Liver (tissue), 8 donors: ENCODE measurements at regions not wholly inside any gene's neighbourhood (a gene's known extent, or its start where the extent isn't known, plus 50 kb on each side); places are given as distances from the start of the nearest gene placed in this dataset.

Experiments used
- DNase-seq: peaks from one replicate; pipeline ENCODE4 v3.0.0-alpha.2; 2017; ENCODE audit warnings: low spot score
- H3K27ac ChIP-seq, 2 donors: one replicate each; pipeline ENCODE4 v1.7.0; 2013; ENCODE audit warnings: inconsistent platforms in 2 of 2, low read length in 2 of 2, control low read depth in 1 of 2, low read depth in 1 of 2, mild to moderate bottlenecking in 1 of 2
- H3K27me3 ChIP-seq, 4 donors: one replicate each; pipeline versions ENCODE4 v1.6.1 to v1.7.0; 2013; ENCODE audit warnings: low read length in 3 of 4, inconsistent platforms in 1 of 4, mild to moderate bottlenecking in 1 of 4, moderate library complexity in 1 of 4; ENCODE audit not compliant: control insufficient read depth in 4 of 4, insufficient read depth in 4 of 4
- H3K36me3 ChIP-seq, 4 donors: one replicate each; pipeline versions ENCODE4 v1.6.1 to v1.7.0; 2013; ENCODE audit warnings: low read length in 3 of 4, mild to moderate bottlenecking in 3 of 4, low read depth in 1 of 4, moderate library complexity in 1 of 4; ENCODE audit not compliant: control insufficient read depth in 4 of 4, insufficient read depth in 3 of 4
- H3K4me1 ChIP-seq, 4 donors: one replicate each; pipeline versions ENCODE4 v1.6.1 to v1.7.0; 2013; ENCODE audit warnings: low read length in 3 of 4, mild to moderate bottlenecking in 3 of 4, moderate library complexity in 1 of 4; ENCODE audit not compliant: control insufficient read depth in 4 of 4, insufficient read depth in 4 of 4
- H3K4me3 ChIP-seq, 3 donors: one replicate each; pipeline versions ENCODE4 v1.6.1 to v1.7.0; 2013; ENCODE audit warnings: low read length in 3 of 3, control low read depth in 1 of 3, low read depth in 1 of 3, mild to moderate bottlenecking in 1 of 3
- H3K9ac ChIP-seq, 2 donors: one replicate each; pipeline ENCODE4 v1.7.0; 2013; ENCODE audit warnings: low read length in 2 of 2, mild to moderate bottlenecking in 2 of 2, moderate library complexity in 2 of 2, control low read depth in 1 of 2, low read depth in 1 of 2
- H3K9me3 ChIP-seq, 4 donors: one replicate each; pipeline versions ENCODE4 v1.6.1 to v1.7.0; 2013; ENCODE audit warnings: low read length in 3 of 4; ENCODE audit not compliant: control insufficient read depth in 4 of 4
- EGR1 ChIP-seq, 2 donors: IDR thresholded peaks; 2 replicates each; pipeline ENCODE4 v1.6.1; 2016 to 2018; ENCODE audit warnings: antibody characterized with exemption in 2 of 2, low read depth in 2 of 2
- FOXA1 ChIP-seq: IDR thresholded peaks from 2 replicates; pipeline ENCODE4 v1.6.1; 2016; ENCODE audit warnings: antibody characterized with exemption
- FOXA2 ChIP-seq: IDR thresholded peaks from 2 replicates; pipeline ENCODE4 v1.6.1; 2016; ENCODE audit warnings: antibody characterized with exemption
- GABPA ChIP-seq, 2 donors: IDR thresholded peaks in 1 of 2; conservative IDR thresholded peaks in 1 of 2; 2 replicates each; pipeline ENCODE4 v1.6.1; 2016; ENCODE audit warnings: antibody characterized with exemption in 2 of 2, mild to moderate bottlenecking in 1 of 2, moderate library complexity in 1 of 2
- HNF4A ChIP-seq, 2 donors: conservative IDR thresholded peaks; 2 replicates each; pipeline ENCODE4 v1.6.1; 2016; ENCODE audit warnings: antibody characterized with exemption in 2 of 2, mild to moderate bottlenecking in 2 of 2
- HNF4G ChIP-seq: IDR thresholded peaks from 2 replicates; pipeline ENCODE4 v1.6.1; 2016; ENCODE audit warnings: antibody characterized with exemption
- JUND ChIP-seq, 2 donors: IDR thresholded peaks; 2 replicates each; pipeline ENCODE4 v1.6.1; 2016; ENCODE audit warnings: antibody characterized with exemption in 2 of 2
- NR2F2 ChIP-seq: IDR thresholded peaks from 2 replicates; pipeline ENCODE4 v1.6.1; 2016; ENCODE audit warnings: antibody characterized with exemption
- RAD21 ChIP-seq, 2 donors: IDR thresholded peaks; 2 replicates each; pipeline ENCODE4 v1.6.1; 2016; ENCODE audit warnings: antibody characterized with exemption in 2 of 2, mild to moderate bottlenecking in 2 of 2
- RXRA ChIP-seq, 2 donors: IDR thresholded peaks; 2 replicates each; pipeline ENCODE4 v1.6.1; 2017 to 2018; ENCODE audit warnings: antibody characterized with exemption in 2 of 2, mild to moderate bottlenecking in 1 of 2
- SP1 ChIP-seq: IDR thresholded peaks from 2 replicates; pipeline ENCODE4 v1.6.1; 2018; ENCODE audit warnings: antibody characterized with exemption, mild to moderate bottlenecking
- TAF1 ChIP-seq: conservative IDR thresholded peaks from 2 replicates; pipeline ENCODE4 v1.6.1; 2016; ENCODE audit warnings: antibody characterized with exemption, mild to moderate bottlenecking
- YY1 ChIP-seq: IDR thresholded peaks from 2 replicates; pipeline ENCODE4 v1.6.1; 2016; ENCODE audit warnings: antibody characterized with exemption, mild to moderate bottlenecking
- WGBS: extraction: QIAGEN DNeasy Blood & Tissue Kit; methylation state at CpG from one replicate; pipeline ENCODE4 v1.1.7; 2013; 5-methylcytosine and 5-hydroxymethylcytosine counted together
- TF ChIP-seq, protein P1 (sequence below): IDR thresholded peaks from 2 replicates; pipeline ENCODE4 v1.6.1; 2016; ENCODE audit warnings: antibody characterized with exemption
- TF ChIP-seq, protein P2 (sequence below): IDR thresholded peaks from 2 replicates; pipeline ENCODE4 v1.6.1; 2016; ENCODE audit warnings: antibody characterized with exemption, mild to moderate bottlenecking
- TF ChIP-seq, protein P3 (sequence below): IDR thresholded peaks from 2 replicates; pipeline ENCODE4 v1.6.1; 2016; ENCODE audit warnings: antibody characterized with exemption
- TF ChIP-seq, protein P4 (sequence below): fragments of 150-350 bp; IDR thresholded peaks from 2 replicates; pipeline ENCODE4 v1.5.1; 2017; ENCODE audit warnings: improper control_type of control experiment, low read depth, low read length; ENCODE audit not compliant: missing input control
- TF ChIP-seq, protein P5 (sequence below): IDR thresholded peaks from 2 replicates; pipeline ENCODE4 v1.6.1; 2016; ENCODE audit warnings: antibody characterized with exemption
- donor health status: healthy.
- donor health status: healthy.
- donor health status: healthy.
- donor health status: healthy.
- donor health status: healthy.

DNA sequence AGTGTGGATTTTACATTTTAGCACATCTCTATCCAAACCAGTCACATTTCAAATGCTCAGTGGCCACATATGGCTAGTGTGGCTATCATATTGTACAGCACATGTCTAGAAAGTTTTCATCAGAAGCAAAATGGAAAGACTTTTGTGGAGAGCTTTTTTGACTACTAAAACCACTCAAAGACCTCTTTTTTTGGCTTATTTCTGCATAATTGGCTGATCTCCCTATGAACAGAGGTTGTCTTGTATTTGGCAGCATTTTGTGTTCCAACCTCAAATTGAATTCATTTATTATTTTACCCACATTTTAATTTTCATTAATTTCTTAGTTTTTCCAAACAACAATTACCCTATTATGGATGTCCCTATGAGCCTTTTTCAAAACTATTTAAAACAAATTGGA lies 395.7 kb downstream of the TLE1 start (continued):
- TF ChIP-seq RAD21 (IDR thresholded peaks at IDR 0.05): no peak

DNA sequence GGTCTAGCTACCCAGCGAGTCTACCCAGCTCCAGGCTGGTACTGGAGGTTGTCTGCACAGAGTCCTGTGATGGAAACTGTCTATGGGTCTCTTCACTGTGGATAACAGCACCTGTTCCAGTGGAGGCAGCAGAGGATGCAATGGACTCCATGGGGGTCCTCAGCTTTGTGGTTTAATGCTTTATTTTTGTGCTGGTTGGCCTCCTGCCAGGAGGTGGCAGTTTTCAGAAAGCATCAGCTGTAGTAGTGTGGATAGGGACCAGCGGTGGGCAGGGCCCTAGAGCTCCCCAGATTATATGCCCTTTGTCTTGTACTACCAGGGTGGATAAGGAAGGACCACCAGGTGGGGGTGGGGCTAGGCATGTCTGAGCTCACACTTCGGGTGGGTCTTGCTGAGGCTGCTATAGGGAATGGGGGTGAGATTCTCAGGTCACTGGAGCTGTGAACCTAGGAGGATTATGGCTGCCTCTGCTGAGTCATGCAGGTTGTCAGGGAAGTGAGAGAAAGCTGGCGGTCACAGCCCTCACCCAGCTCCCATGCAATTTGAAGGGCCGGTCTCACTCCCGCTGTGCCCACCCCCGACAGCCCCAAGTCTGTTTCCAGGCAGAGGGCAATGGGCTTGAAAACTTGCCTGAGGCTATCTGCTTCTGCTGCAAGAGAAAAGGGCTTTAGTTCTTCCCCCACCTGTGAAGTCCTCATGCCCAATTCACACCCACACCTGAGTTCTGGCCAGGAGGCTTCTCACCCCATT lies 397.1 kb downstream of the TLE1 start:
- no peak for DNase-seq
- H3K27ac ChIP-seq: no peak overlapping the region
- WGBS: 91% methylated on average over 7 of the region's 7 CpGs
- TF ChIP-seq RXRA (IDR thresholded peaks at IDR 0.05): no peak
- TF ChIP-seq, protein P1, sequence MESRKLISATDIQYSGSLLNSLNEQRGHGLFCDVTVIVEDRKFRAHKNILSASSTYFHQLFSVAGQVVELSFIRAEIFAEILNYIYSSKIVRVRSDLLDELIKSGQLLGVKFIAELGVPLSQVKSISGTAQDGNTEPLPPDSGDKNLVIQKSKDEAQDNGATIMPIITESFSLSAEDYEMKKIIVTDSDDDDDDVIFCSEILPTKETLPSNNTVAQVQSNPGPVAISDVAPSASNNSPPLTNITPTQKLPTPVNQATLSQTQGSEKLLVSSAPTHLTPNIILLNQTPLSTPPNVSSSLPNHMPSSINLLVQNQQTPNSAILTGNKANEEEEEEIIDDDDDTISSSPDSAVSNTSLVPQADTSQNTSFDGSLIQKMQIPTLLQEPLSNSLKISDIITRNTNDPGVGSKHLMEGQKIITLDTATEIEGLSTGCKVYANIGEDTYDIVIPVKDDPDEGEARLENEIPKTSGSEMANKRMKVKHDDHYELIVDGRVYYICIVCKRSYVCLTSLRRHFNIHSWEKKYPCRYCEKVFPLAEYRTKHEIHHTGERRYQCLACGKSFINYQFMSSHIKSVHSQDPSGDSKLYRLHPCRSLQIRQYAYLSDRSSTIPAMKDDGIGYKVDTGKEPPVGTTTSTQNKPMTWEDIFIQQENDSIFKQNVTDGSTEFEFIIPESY: no peak
- TF ChIP-seq, protein P2, sequence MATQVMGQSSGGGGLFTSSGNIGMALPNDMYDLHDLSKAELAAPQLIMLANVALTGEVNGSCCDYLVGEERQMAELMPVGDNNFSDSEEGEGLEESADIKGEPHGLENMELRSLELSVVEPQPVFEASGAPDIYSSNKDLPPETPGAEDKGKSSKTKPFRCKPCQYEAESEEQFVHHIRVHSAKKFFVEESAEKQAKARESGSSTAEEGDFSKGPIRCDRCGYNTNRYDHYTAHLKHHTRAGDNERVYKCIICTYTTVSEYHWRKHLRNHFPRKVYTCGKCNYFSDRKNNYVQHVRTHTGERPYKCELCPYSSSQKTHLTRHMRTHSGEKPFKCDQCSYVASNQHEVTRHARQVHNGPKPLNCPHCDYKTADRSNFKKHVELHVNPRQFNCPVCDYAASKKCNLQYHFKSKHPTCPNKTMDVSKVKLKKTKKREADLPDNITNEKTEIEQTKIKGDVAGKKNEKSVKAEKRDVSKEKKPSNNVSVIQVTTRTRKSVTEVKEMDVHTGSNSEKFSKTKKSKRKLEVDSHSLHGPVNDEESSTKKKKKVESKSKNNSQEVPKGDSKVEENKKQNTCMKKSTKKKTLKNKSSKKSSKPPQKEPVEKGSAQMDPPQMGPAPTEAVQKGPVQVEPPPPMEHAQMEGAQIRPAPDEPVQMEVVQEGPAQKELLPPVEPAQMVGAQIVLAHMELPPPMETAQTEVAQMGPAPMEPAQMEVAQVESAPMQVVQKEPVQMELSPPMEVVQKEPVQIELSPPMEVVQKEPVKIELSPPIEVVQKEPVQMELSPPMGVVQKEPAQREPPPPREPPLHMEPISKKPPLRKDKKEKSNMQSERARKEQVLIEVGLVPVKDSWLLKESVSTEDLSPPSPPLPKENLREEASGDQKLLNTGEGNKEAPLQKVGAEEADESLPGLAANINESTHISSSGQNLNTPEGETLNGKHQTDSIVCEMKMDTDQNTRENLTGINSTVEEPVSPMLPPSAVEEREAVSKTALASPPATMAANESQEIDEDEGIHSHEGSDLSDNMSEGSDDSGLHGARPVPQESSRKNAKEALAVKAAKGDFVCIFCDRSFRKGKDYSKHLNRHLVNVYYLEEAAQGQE: no peak
- TF ChIP-seq JUND (IDR thresholded peaks at IDR 0.05): no peak
- TF ChIP-seq YY1: no peak
- TF ChIP-seq, protein P3, sequence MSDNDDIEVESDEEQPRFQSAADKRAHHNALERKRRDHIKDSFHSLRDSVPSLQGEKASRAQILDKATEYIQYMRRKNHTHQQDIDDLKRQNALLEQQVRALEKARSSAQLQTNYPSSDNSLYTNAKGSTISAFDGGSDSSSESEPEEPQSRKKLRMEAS: no peak
- TF ChIP-seq, protein P4, sequence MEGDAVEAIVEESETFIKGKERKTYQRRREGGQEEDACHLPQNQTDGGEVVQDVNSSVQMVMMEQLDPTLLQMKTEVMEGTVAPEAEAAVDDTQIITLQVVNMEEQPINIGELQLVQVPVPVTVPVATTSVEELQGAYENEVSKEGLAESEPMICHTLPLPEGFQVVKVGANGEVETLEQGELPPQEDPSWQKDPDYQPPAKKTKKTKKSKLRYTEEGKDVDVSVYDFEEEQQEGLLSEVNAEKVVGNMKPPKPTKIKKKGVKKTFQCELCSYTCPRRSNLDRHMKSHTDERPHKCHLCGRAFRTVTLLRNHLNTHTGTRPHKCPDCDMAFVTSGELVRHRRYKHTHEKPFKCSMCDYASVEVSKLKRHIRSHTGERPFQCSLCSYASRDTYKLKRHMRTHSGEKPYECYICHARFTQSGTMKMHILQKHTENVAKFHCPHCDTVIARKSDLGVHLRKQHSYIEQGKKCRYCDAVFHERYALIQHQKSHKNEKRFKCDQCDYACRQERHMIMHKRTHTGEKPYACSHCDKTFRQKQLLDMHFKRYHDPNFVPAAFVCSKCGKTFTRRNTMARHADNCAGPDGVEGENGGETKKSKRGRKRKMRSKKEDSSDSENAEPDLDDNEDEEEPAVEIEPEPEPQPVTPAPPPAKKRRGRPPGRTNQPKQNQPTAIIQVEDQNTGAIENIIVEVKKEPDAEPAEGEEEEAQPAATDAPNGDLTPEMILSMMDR: no peak
- no peak for TF ChIP-seq FOXA1
- TF ChIP-seq NR2F2: no peak
- no peak for TF ChIP-seq TAF1
- TF ChIP-seq, protein P5, sequence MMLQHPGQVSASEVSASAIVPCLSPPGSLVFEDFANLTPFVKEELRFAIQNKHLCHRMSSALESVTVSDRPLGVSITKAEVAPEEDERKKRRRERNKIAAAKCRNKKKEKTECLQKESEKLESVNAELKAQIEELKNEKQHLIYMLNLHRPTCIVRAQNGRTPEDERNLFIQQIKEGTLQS: no peak
- TF ChIP-seq SP1: no peak
- no peak for TF ChIP-seq HNF4G
- TF ChIP-seq GABPA (IDR thresholded peaks at IDR 0.05 in 1 of 2, conservative IDR thresholded peaks at IDR 0.05 in 1 of 2): no peak
- TF ChIP-seq HNF4A (conservative IDR thresholded peaks at IDR 0.05): no peak
- no peak for TF ChIP-seq EGR1 (IDR thresholded peaks at IDR 0.05; ENCODE audit: low read depth in 2 of 2)
- TF ChIP-seq FOXA2: no peak
- TF ChIP-seq RAD21 (IDR thresholded peaks at IDR 0.05): no peak
- no peaks in the 10 kb centered on the region for H3K36me3 ChIP-seq
- H3K4me1 ChIP-seq: peaks cover 0 to 4% (median 0%) of the 10 kb centered on the region in 4 donors
- H3K4me3 ChIP-seq: no peak overlapping the region
- no peaks in the 10 kb centered on the region for H3K9me3 ChIP-seq
- no peak overlapping the region for H3K9ac ChIP-seq
- H3K27me3 ChIP-seq: no peaks in the 10 kb centered on the region
